H1 (cell line): ENCODE measurements at regions not wholly inside any gene's neighbourhood (a gene's known extent, or its start where the extent isn't known, plus 50 kb on each side); places are given as distances from the start of the nearest gene placed in this dataset.

ENCODE experiments used
- CTCF ChIA-PET: fragments of 300-600 bp; sonication (Branson Sonifier 250); formaldehyde crosslinking; loops from one replicate; lab custom pipeline; 2021; ENCODE audit not compliant: partially characterized antibody; lab: Charles Lee
- POLR2A ChIA-PET: fragments of 300-600 bp; sonication (Branson Sonifier 250); formaldehyde crosslinking; loops from one replicate; lab custom pipeline; 2021; ENCODE audit warnings: inconsistent platforms; ENCODE audit not compliant: partially characterized antibody; lab: Charles Lee
- DNase-seq, 2 experiments: peaks; one replicate each; pipeline versions ENCODE4 v3.0.0 to v3.0.0-alpha.2; 2010 to 2022; ENCODE audit warnings: low spot score in 2 of 2, low read depth in 1 of 2, mixed read lengths in 1 of 2
- FAIRE-seq: peaks from 2 replicates; lab custom pipeline; 2011; peaks lifted over from hg19 to GRCh38; lab: Jason Lieb, UNC
- H2AFZ ChIP-seq: 2 replicates; pipeline ENCODE4 v1.8.1; 2012; ENCODE audit warnings: low read length, inconsistent platforms
- H2AK5ac ChIP-seq: 2 replicates; pipeline ENCODE4 v1.6.1; 2013; ENCODE audit warnings: low read depth, low read length
- H2BK120ac ChIP-seq: replicated peaks from 2 replicates; pipeline ENCODE3; 2013; ENCODE audit warnings: low read depth, low read length, inconsistent platforms
- H2BK12ac ChIP-seq: 2 replicates; pipeline ENCODE4 v1.6.1; 2013; ENCODE audit warnings: low read depth, low read length
- H2BK15ac ChIP-seq: 2 replicates; pipeline ENCODE4 v1.6.1; 2013; ENCODE audit warnings: low read length
- H2BK20ac ChIP-seq: 2 replicates; pipeline ENCODE4 v1.6.1; 2013; ENCODE audit warnings: low read length
- H2BK5ac ChIP-seq: 2 replicates; pipeline ENCODE4 v1.6.1; 2013; ENCODE audit warnings: low read depth, low read length
- H3K14ac ChIP-seq: 2 replicates; pipeline ENCODE4 v1.6.1; 2013; ENCODE audit warnings: inconsistent platforms; ENCODE audit not compliant: insufficient read length
- H3K18ac ChIP-seq: 2 replicates; pipeline ENCODE4 v1.6.1; 2013; ENCODE audit warnings: low read length; ENCODE audit errors: extremely low read depth
- H3K23ac ChIP-seq: 2 replicates; pipeline ENCODE4 v1.6.1; 2013; ENCODE audit warnings: inconsistent platforms; ENCODE audit not compliant: insufficient read length
- H3K23me2 ChIP-seq: 2 replicates; pipeline ENCODE4 v1.6.1; 2013; ENCODE audit warnings: low read depth, low read length
- H3K27ac ChIP-seq: 2 replicates; pipeline ENCODE4 v1.6.1; 2011; ENCODE audit warnings: low read depth, low read length, inconsistent platforms
- H3K27me3 ChIP-seq, 4 experiments: replicated peaks in 1 of 4; 1 replicate in 1 of 4; 2 replicates in 3 of 4; pipeline versions ENCODE4 v1.6.1 to v1.8.1; 2011 to 2013; ENCODE audit warnings: low read length in 3 of 4, mild to moderate bottlenecking in 3 of 4, inconsistent platforms in 2 of 4, mixed read lengths in 2 of 4, moderate library complexity in 1 of 4; ENCODE audit not compliant: control insufficient read depth in 3 of 4, insufficient read depth in 3 of 4; ENCODE audit errors: extremely low read depth in 1 of 4
- H3K36me3 ChIP-seq, 4 experiments: 2 replicates each; pipeline versions ENCODE4 v1.6.1 to v1.8.1; 2011 to 2013; ENCODE audit warnings: mild to moderate bottlenecking in 4 of 4, low read length in 3 of 4, moderate library complexity in 2 of 4, control low read depth in 1 of 4, inconsistent platforms in 1 of 4; ENCODE audit not compliant: insufficient read depth in 4 of 4, control insufficient read depth in 2 of 4
- H3K4ac ChIP-seq: replicated peaks from 2 replicates; pipeline ENCODE3; 2013; ENCODE audit warnings: low read length, low read depth, mixed read lengths, inconsistent platforms; ENCODE audit not compliant: insufficient read length
- H3K4me1 ChIP-seq, 4 experiments: replicated peaks in 1 of 4; 1 replicate in 1 of 4; 2 replicates in 3 of 4; pipeline versions ENCODE4 v1.6.1 to v1.8.1; 2011 to 2013; ENCODE audit warnings: low read length in 3 of 4, inconsistent platforms in 2 of 4, mixed read lengths in 1 of 4; ENCODE audit not compliant: insufficient read depth in 4 of 4, control insufficient read depth in 3 of 4
- H3K4me2 ChIP-seq, 2 experiments: 2 replicates each; pipeline versions ENCODE4 v1.6.1 to v1.8.1; 2011 to 2013; ENCODE audit warnings: low read depth in 2 of 2, low read length in 2 of 2, control low read depth in 1 of 2, inconsistent platforms in 1 of 2, mild to moderate bottlenecking in 1 of 2; ENCODE audit not compliant: insufficient read depth in 1 of 2
- H3K4me3 ChIP-seq, 4 experiments: fragments of 200-600, 300-600 bp in 1 of 4; sonication (generic), shearing (Covaris generic), sonication (Bioruptor Twin) in 1 of 4; 2 replicates each; pipeline versions ENCODE4 v1.5.1 to v1.8.1; 2011 to 2016; ENCODE audit warnings: low read length in 4 of 4, low read depth in 3 of 4, control low read depth in 2 of 4, inconsistent platforms in 2 of 4, mild to moderate bottlenecking in 2 of 4, mixed read lengths in 1 of 4, moderate library complexity in 1 of 4; ENCODE audit not compliant: insufficient read depth in 2 of 4; ENCODE audit errors: extremely low read depth in 1 of 4
- H3K56ac ChIP-seq: replicated peaks from 2 replicates; pipeline ENCODE3; 2013; ENCODE audit warnings: low read depth, mild to moderate bottlenecking, mixed read lengths, low read length, inconsistent platforms; ENCODE audit not compliant: insufficient read length
- H3K79me1 ChIP-seq: 2 replicates; pipeline ENCODE4 v1.6.1; 2013; ENCODE audit warnings: low read depth, low read length, control low read depth
- H3K79me2 ChIP-seq, 2 experiments: 2 replicates each; pipeline versions ENCODE4 v1.6.1 to v1.8.1; 2012 to 2013; ENCODE audit warnings: low read length in 2 of 2, mild to moderate bottlenecking in 2 of 2, inconsistent platforms in 1 of 2; ENCODE audit not compliant: insufficient read depth in 2 of 2, control insufficient read depth in 1 of 2
- H3K9ac ChIP-seq, 4 experiments: replicated peaks in 1 of 4; 1 replicate in 1 of 4; 2 replicates in 3 of 4; pipeline versions ENCODE4 v1.6.1 to v1.8.1; 2011 to 2013; ENCODE audit warnings: low read depth in 3 of 4, low read length in 3 of 4, control low read depth in 2 of 4, mild to moderate bottlenecking in 2 of 4, moderate library complexity in 2 of 4, inconsistent platforms in 1 of 4; ENCODE audit errors: extremely low read depth in 1 of 4
- H3K9me3 ChIP-seq, 2 experiments: 2 replicates each; pipeline versions ENCODE4 v1.6.1 to v1.8.1; 2012 to 2013; ENCODE audit warnings: mild to moderate bottlenecking in 2 of 2, moderate library complexity in 2 of 2, control low read depth in 1 of 2, inconsistent platforms in 1 of 2, low read depth in 1 of 2, low read length in 1 of 2, mixed read lengths in 1 of 2; ENCODE audit not compliant: insufficient read depth in 2 of 2
- H4K20me1 ChIP-seq, 2 experiments: replicated peaks in 1 of 2; 2 replicates each; pipeline versions ENCODE3 to v1.8.1; 2011 to 2013; ENCODE audit warnings: inconsistent platforms in 2 of 2, low read length in 2 of 2, mild to moderate bottlenecking in 1 of 2; ENCODE audit not compliant: insufficient read depth in 2 of 2, control insufficient read depth in 1 of 2
- H4K5ac ChIP-seq: 2 replicates; pipeline ENCODE4 v1.6.1; 2013; ENCODE audit warnings: low read length, low read depth, mixed read lengths, inconsistent platforms; ENCODE audit not compliant: insufficient read length
- H4K8ac ChIP-seq: 2 replicates; pipeline ENCODE4 v1.8.0; 2013; ENCODE audit warnings: mild to moderate bottlenecking, moderate library complexity, low read length, inconsistent platforms; ENCODE audit not compliant: insufficient read depth; ENCODE audit errors: extremely low read depth
- H4K91ac ChIP-seq: replicated peaks from 2 replicates; pipeline ENCODE3; 2013; ENCODE audit warnings: low read length, mixed read lengths, inconsistent platforms; ENCODE audit not compliant: insufficient read length
- BRCA1 ChIP-seq: IDR thresholded peaks from 2 replicates; pipeline ENCODE4 v1.6.1; 2012; ENCODE audit warnings: low read depth, low read length, improper control_type of control experiment
- GTF2F1 ChIP-seq: IDR thresholded peaks from 2 replicates; pipeline ENCODE4 v1.6.1; 2012; ENCODE audit warnings: low read depth, low read length, improper control_type of control experiment, borderline replicate concordance
- HDAC2 ChIP-seq, 2 experiments: fragments of 300-600 bp in 1 of 2; sonication (generic) in 1 of 2; IDR thresholded peaks; 2 replicates each; pipeline ENCODE4 v1.6.1; 2011 to 2012; ENCODE audit warnings: low read depth in 2 of 2, low read length in 2 of 2, mild to moderate bottlenecking in 2 of 2, moderate library complexity in 2 of 2, borderline replicate concordance in 1 of 2, inconsistent platforms in 1 of 2
- POU5F1 ChIP-seq: IDR thresholded peaks from 2 replicates; pipeline ENCODE4 v1.6.1; 2011; ENCODE audit warnings: low read depth, mild to moderate bottlenecking, low read length, moderate library complexity
- RFX5 ChIP-seq: IDR thresholded peaks from 2 replicates; pipeline ENCODE4 v1.6.1; 2011; ENCODE audit warnings: low read depth, low read length, improper control_type of control experiment, borderline replicate concordance
- TAF7 ChIP-seq: optimal IDR thresholded peaks from 2 replicates; pipeline ENCODE3; 2011; ENCODE audit warnings: low read depth, mild to moderate bottlenecking, inconsistent platforms, low read length, moderate library complexity, borderline replicate concordance
- WGBS, 2 experiments: shearing (Covaris generic) in 1 of 2; methylation state at CpG; one replicate each; pipeline versions ENCODE4 v1.1.6 to v1.1.7; 2013 to 2015; ENCODE audit warnings: low lambda C conversion rate in 2 of 2, mixed read lengths in 2 of 2, inconsistent platforms in 1 of 2, low coverage in 1 of 2, missing lambda C conversion rate in 1 of 2; ENCODE audit not compliant: insufficient replicate concordance in 2 of 2, insufficient coverage in 1 of 2, insufficient read length in 1 of 2; ENCODE audit errors: extremely low coverage in 1 of 2, missing lambda C conversion rate in 1 of 2; 5-methylcytosine and 5-hydroxymethylcytosine counted together

DNA sequence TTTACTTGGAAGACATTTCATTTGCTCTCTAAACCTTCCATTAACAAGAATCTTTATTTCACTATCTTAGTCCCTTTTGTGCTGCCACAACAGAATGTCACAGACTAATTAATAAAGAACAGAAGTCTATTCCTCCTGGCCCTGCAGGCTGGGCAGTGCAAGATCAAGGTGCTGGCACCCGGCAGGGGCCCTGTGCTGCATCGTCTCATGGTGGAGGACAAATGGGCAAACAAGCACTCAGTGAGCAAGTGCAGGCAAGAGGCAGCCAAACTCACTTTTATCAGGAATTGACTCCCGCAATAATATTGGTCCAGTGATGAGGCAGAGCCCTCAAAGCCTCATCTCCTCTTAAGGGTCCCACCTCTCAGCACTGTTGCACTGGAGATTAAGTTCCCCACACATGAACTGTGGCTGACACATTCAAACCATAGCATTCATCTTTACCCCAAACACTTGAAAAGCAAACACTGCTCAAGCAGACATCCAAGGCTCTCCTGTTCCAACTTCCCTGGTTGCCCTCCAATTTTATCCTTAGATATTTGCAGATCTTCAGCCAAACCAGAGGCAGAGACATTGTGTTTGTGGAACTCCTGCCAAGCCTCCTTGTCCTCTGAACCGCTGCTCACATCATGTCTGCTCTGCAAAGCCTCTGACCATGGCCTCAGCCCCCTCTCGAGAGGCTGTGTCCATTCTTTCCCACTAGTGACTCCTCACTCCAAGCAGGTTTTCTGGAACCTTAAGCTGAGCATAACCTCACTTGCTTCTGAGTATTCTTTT is 404.4 kb upstream of the SOX11 start:
- no peak for DNase-seq
- Histone ChIP-seq H3K4me3 (no peak overlapping the region), H3K79me1 (no peaks in the 10 kb centered on the region), H4K20me1 (no peaks in the 10 kb centered on the region), H3K23ac (no peak overlapping the region), H3K36me3 (no peaks in the 10 kb centered on the region), H4K8ac (no peak overlapping the region), H2BK12ac (no peak overlapping the region), H4K5ac (no peak overlapping the region), H2BK20ac (no peak overlapping the region), H4K91ac (no peak overlapping the region), H3K14ac (no peak overlapping the region), H3K9ac (no peak overlapping the region), H3K79me2 (no peaks in the 10 kb centered on the region), H2BK5ac (no peak overlapping the region), H3K27me3 (no peaks in the 10 kb centered on the region), H2BK120ac (no peak overlapping the region), H3K56ac (no peak overlapping the region), H2AFZ (no peak overlapping the region), H3K4me1 (peaks cover 0 to 2% (median 0%) of the 10 kb centered on the region in 4 experiments; a peak in 2 of 7 replicates), H3K27ac (no peak overlapping the region), H3K18ac (no peak overlapping the region), H3K4me2 (no peak overlapping the region), H2AK5ac (no peak overlapping the region), H3K23me2 (no peaks in the 10 kb centered on the region), H2BK15ac (no peak overlapping the region), H3K4ac (no peak overlapping the region), H3K9me3 (no peaks in the 10 kb centered on the region)
- 93% methylated on average over 5 of the region's 5 CpGs; no CpG with 5 or more reads in 1 of the 2 experiments for WGBS, 2 experiments
- ChIA-PET CTCF (no interaction called here), POLR2A (no interaction called here)
- TF ChIP-seq BRCA1 (no peak), GTF2F1 (no peak), TAF7 (no peak), HDAC2 (IDR thresholded peaks at IDR 0.05; ENCODE audit: borderline replicate concordance in 1 of 2, low read depth in 2 of 2, low read length in 2 of 2) (no peak), POU5F1 (no peak), RFX5 (no peak)
- FAIRE-seq = no peak
